ENCODE measurements at regions not wholly inside any gene's neighbourhood (a gene's known extent, or its start where the extent isn't known, plus 50 kb on each side); places are given as distances from the start of the nearest gene placed in this dataset.

DNA sequence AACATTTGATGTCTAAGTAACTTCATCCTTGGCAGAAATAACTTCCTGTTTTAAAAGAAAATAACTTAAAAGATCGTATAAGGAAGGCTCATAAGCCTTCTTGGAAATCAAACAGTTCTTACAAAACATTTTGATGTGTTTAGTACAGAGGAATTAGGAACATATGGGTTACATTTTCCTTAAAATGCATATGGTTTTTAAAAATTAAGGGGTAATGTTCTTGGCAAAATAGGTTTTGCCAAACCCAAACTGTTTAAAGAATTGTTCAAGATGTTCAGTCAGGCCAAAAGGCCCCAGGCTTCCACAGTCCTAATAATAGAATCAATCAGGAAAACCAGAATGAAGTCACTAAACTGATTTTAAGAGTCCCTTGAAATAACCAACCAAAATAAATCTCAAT lies 142.7 kb upstream of the SLC35B3 start:
- DNase-seq (ENCODE audit: low read depth): no peak

GRCh38 chr6:8574749-8575468 lies 139.6 kb upstream of the SLC35B3 start:
- DNase-seq (ENCODE audit: low read depth): no peak

DNA sequence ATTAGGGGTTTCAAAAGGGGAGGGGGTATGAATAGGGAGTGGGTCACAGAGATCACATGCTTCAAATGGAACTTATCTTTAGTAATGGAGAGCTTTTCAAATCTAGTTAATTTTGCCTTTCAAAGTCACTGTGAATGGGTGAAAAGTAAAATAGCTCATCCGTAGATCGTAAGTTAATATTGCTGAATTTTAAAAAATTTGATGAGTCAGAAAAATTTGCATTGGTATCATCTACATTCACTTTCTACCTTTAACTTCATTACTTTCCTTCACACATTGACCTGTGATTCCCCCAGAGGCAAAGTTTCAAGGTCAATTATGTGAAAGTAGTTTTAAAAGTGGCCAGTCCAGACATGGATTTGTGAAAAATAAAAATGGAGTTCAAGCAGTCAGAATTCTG lies 139.0 kb upstream of the SLC35B3 start:
- DNase-seq (ENCODE audit: low read depth): no peak

DNA sequence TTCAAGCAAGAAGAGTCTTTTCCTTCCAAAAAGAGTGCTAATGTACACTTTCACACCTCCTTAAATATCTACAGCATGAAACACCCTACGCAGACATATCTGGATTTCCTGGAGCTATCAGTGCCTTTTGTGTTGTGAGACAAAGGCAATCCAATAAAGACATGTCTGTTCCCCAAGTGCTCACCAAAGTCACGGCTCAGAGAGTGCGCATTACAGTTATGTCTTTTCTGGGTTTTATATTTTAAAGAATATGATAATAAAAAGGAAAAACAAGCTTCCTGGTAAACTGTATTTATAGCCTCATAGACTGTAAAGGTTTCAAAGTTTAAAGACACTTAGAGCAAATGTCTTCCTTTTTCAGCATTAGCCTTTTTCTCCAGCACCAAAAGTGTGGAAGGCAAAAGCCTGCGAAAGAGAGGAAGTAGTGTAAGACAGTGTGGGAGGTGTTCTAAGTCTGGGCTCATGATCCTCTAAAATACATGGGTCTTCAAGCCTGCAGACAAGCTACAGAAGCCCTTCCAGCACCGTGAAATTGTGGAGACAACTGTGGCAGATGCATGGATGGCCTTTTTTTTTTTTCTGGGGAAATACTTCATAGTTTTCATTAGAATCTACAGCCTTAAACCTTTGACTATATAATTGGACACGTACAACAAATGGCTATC lies 135.0 kb upstream of the SLC35B3 start:
- DNase-seq (ENCODE audit: low read depth): no peak

GRCh38 chr6:8562125-8562524 lies 126.8 kb upstream of the SLC35B3 start:
- DNase-seq (ENCODE audit: low read depth): no peak

DNA sequence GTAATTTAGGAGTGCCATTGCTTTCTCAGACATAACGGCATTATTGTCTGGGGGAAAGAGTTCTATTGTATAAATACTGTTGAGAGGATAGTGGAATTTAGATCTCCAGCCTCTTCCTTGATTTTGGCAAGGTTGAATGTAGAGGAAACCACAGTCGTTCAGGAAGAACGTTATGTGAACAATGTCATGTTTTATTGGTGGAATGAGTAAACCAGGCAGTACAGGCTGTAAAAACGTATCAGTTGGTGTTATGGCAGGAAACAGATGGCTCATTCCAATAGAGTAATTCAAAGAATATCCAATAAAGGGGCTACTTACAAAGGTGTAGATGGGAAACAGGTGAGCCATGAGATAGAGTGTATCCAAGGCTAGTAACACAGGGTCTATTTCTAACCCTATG lies 123.6 kb upstream of the SLC35B3 start:
- DNase-seq (ENCODE audit: low read depth): no peak

GRCh38 chr6:8557014-8557748 lies 121.8 kb upstream of the SLC35B3 start:
- DNase-seq (ENCODE audit: low read depth): no peak

- no peak for DNase-seq (ENCODE audit: low read depth)
Measured at GRCh38 chr6:8556370-8557013, 121.1 kb upstream of the SLC35B3 start.

- DNase-seq (ENCODE audit: low read depth): no peak
Measured at GRCh38 chr6:8551993-8552392, 116.6 kb upstream of the SLC35B3 start.

GRCh38 chr6:8551386-8551785 lies 116.0 kb upstream of the SLC35B3 start:
- DNase-seq (ENCODE audit: low read depth): no peak

GRCh38 chr6:8549074-8549790 lies 113.9 kb upstream of the SLC35B3 start:
- no peak for DNase-seq (ENCODE audit: low read depth)

DNA sequence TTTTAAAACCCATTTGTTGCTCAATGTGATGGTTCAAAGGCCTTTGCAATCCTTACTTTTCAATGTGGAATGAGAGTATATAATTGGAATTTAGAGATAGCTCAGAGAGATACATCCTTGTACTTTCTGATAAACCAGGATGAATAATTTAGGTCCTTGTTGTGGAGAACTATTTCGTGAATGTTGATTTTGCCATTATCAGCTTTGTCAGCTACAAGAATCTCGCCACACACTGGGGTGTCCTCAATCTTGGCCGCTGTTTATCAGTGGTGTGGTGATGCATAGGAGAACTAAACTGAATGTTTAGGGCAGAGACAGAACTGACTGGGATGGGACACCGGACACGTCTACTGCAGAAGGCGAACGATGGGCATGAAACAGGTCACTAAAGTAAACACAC lies 111.2 kb upstream of the SLC35B3 start:
- DNase-seq (ENCODE audit: low read depth): no peak

DNA sequence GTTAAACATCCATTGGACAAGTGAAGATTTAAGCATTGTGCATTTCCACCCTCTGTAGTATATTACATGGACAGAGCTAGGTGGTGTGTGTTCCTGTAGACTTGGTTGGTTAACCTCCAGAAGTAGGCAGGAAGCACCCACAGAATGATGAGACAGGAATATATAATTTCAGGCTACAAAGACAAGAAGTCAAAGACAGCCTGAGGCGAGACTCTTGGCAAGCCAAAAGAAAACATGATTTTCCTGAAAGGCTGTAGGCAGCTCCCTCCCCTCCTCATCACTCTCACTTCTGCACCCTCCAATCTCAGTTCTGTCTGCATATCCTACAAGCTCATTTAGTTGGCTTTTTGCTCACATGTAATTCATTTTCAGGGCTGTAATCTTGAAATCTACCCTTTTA lies 110.0 kb upstream of the SLC35B3 start:
- DNase-seq (ENCODE audit: low read depth): no peak

DNA sequence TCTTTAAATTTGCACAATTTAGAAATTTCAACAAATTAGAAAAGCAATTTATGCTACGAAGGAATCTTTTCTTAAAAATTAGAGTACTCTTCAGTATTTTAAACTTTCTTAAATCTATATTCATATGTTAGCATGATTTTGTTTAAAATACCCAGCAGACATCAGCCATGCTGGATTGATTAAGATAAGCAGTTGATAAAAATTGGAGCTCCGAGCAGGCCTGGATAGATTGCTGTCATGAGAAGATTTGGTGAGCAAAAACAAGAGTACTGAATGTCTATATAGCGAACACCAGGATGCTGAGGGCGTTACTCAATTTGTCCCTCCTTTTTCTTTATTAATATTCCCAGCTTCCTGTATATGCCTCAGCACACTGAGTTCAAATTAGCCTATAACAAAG lies 108.4 kb upstream of the SLC35B3 start:
- no peak for DNase-seq (ENCODE audit: low read depth)

DNA sequence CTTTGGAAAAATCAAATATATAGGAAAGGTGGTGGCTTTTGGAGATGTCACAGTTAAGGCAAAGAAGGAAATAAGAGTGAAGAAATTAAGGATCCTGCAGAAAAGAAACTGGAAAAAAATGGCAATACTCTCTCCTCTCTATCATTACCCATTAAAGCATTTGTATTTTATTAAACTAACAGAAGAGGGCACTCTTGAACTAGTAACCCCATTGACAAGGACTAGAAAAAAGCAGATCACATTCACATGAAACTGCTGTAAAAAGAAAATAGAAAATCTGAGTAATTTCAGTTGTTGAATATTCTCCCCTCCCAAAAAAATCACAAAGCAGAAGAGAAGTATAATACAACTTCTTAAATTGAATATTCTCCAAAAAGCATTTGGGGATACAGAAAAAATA lies 104.1 kb upstream of the SLC35B3 start:
- DNase-seq (ENCODE audit: low read depth): no peak

GRCh38 chr6:8536122-8536521 lies 100.8 kb upstream of the SLC35B3 start:
- DNase-seq (ENCODE audit: low read depth): no peak

DNA sequence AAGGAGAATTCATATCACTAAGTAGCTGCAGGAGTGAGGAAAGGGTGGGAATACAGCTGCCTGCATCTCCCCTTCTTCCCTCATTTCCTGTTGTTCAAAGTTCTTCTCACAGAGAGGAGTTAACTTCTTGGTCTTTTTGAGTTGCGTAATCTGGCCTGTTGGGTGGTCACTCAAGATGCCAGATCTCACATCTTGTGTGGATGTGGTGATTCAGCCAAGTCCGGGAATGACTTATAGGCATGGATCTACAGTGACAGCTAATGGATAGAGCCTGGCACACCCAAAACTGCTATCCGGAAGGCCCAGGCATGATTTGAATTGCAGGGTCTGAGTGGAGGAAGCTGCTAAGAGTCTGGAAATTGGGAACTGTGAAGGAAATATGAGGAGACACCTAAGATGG lies 100.2 kb upstream of the SLC35B3 start:
- no peak for DNase-seq (ENCODE audit: low read depth)

- no peak for DNase-seq (ENCODE audit: low read depth)
Measured at GRCh38 chr6:8530785-8531435, 95.6 kb upstream of the SLC35B3 start.

DNA sequence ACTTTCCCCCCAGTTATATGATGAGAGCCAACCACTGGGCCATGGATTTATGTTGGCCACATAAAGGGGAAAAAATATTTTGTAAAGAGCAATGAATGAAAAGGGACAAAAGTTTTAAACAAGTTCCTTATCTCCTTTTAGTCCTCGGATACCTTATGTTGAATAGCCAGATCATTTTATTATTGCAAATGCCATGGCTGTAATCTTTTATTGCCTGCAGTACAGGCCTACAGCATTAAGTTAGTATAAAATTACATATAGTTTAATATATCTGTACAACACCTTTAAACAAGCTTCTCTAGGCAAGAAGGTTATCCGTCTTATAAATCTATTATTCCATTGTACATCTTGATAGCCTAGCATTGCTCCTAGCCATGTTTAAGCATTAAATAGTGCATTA lies 93.9 kb upstream of the SLC35B3 start:
- no peak for DNase-seq (ENCODE audit: low read depth)

DNA sequence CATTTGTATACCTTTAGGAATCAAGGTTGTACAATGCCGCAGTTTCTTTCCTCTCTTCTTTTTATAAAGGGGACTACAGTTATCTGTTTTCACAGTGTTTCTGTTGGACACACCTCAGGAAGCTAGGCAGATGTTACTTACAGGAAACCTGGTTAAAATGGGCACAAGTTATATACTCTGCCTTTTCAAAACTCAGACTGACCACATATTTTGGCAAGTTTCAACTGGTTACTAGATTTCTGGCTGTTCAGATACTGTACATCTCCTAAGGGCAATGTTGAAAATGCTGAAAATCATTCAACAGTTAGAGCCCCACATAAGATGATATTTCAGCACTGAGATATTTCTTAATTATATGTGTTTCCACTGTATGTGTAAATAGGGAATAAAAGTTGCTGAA lies 92.5 kb upstream of the SLC35B3 start:
- no peak for DNase-seq (ENCODE audit: low read depth)

- DNase-seq (ENCODE audit: low read depth): no peak
Measured at GRCh38 chr6:8526624-8527023, 91.3 kb upstream of the SLC35B3 start.

DNA sequence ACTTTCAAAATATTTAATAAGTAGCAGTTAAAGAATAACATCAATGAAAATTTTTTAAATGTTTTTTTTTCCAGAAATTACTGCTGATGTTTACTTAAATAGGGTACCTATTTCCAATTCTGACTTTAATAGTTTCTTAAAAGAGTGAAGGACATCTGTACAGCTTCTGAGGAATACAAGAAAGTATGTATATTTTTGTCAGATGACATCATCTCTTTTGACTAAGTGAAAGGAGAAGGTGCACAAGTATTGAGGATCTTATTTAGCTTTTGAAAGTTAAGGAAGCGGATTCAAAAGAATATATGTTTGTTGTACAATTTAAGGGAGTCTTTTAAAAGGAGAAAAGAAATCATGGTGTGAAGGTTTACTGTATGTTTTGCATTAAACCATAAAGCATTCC lies 90.0 kb upstream of the SLC35B3 start:
- DNase-seq (ENCODE audit: low read depth): no peak
